ENCODE measurements at regions not wholly inside any gene's neighbourhood (a gene's known extent, or its start where the extent isn't known, plus 50 kb on each side); places are given as distances from the start of the nearest gene placed in this dataset.

- no peak for DNase-seq (ENCODE audit: low spot score)
Observed at GRCh38 chr12:46910830-46911229, 85.0 kb upstream of the SLC38A4 start.

- DNase-seq (ENCODE audit: low spot score): no peak
Observed at GRCh38 chr12:46914336-46914735, 88.5 kb upstream of the SLC38A4 start.

GRCh38 chr12:46915082-46915481 is 89.3 kb upstream of the SLC38A4 start:
- no peak for DNase-seq (ENCODE audit: low spot score)

GRCh38 chr12:46915836-46916235 is 90.0 kb upstream of the SLC38A4 start:
- DNase-seq (ENCODE audit: low spot score): no peak

GRCh38 chr12:46916796-46917419 is 91.1 kb upstream of the SLC38A4 start:
- no peak for DNase-seq (ENCODE audit: low spot score)

- DNase-seq (ENCODE audit: low spot score): no peak
Observed at GRCh38 chr12:46917821-46918220, 92.0 kb upstream of the SLC38A4 start.

GRCh38 chr12:46918631-46919030 is 92.8 kb upstream of the SLC38A4 start:
- no peak for DNase-seq (ENCODE audit: low spot score)

GRCh38 chr12:46919666-46920400 is 94.0 kb upstream of the SLC38A4 start:
- DNase-seq (ENCODE audit: low spot score): peak; percentile 43

- DNase-seq (ENCODE audit: low spot score): no peak
Observed at GRCh38 chr12:46920499-46920898, 94.7 kb upstream of the SLC38A4 start.

- no peak for DNase-seq (ENCODE audit: low spot score)
Observed at GRCh38 chr12:46921048-46921763, 95.4 kb upstream of the SLC38A4 start.

- peak; percentile 35 for DNase-seq (ENCODE audit: low spot score)
Observed at GRCh38 chr12:46921764-46922133, 96.0 kb upstream of the SLC38A4 start.

- DNase-seq (ENCODE audit: low spot score): no peak
Observed at GRCh38 chr12:46926526-46926925, 100.7 kb upstream of the SLC38A4 start.

GRCh38 chr12:46930101-46930500 is 104.3 kb upstream of the SLC38A4 start:
- DNase-seq (ENCODE audit: low spot score): no peak

- DNase-seq (ENCODE audit: low spot score): peak; percentile 71
Observed at GRCh38 chr12:46933947-46934346, 108.2 kb upstream of the SLC38A4 start.

- no peak for DNase-seq (ENCODE audit: low spot score)
Observed at GRCh38 chr12:46934374-46935111, 108.7 kb upstream of the SLC38A4 start.

GRCh38 chr12:46935271-46935847 is 109.6 kb upstream of the SLC38A4 start:
- no peak for DNase-seq (ENCODE audit: low spot score)

- no peak for DNase-seq (ENCODE audit: low spot score)
Observed at GRCh38 chr12:46936042-46936441, 110.2 kb upstream of the SLC38A4 start.

GRCh38 chr12:46938071-46938678 is 112.4 kb upstream of the SLC38A4 start:
- no peak for DNase-seq (ENCODE audit: low spot score)

GRCh38 chr12:46941981-46942380 is 116.2 kb upstream of the SLC38A4 start:
- no peak for DNase-seq (ENCODE audit: low spot score)

GRCh38 chr12:46942579-46942978 is 116.8 kb upstream of the SLC38A4 start:
- DNase-seq (ENCODE audit: low spot score): no peak

- DNase-seq (ENCODE audit: low spot score): no peak
Observed at GRCh38 chr12:46944088-46944487, 118.3 kb upstream of the SLC38A4 start.

GRCh38 chr12:46944771-46945170 is 119.0 kb upstream of the SLC38A4 start:
- DNase-seq (ENCODE audit: low spot score): no peak

All from Ammon's horn (tissue), 1 donor.